ENCODE measurements at regions not wholly inside any gene's neighbourhood (a gene's known extent, or its start where the extent isn't known, plus 50 kb on each side); places are given as distances from the start of the nearest gene placed in this dataset.

DNA sequence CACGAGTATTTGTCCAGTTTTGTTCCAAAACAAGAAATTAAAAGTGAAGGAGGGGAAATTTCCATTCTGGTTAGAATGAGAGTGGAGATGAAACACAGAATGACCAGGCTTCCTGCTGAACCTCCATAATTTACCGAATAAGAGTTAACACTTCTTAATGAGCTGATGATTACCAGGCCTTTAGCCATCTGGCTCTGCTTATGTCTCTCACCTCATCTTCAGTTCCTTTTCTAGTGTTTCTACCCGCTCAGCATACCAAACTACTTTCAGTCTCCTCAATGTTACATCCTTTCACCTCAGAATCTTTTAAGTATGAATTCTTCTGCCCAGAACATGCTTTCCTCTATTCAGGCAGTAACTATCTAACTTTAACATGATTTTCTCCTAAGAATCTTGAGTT lies 209.0 kb upstream of the RSPO3 start:
- Histone ChIP-seq H3K9ac (ENCODE audit: low read length) (no peak overlapping the region), H3K9me3 (ENCODE audit: insufficient read depth, low read length) (no peaks in the 10 kb centered on the region), H3K4me2 (ENCODE audit: low read depth, low read length, poor library complexity, severe bottlenecking) (no peak overlapping the region), H3F3A (ENCODE audit: insufficient read depth) (no peaks in the 10 kb centered on the region), H3K4me3 (ENCODE audit: insufficient read depth, low read length, poor library complexity, severe bottlenecking) (no peak overlapping the region), H2AFZ (ENCODE audit: low read depth, low read length, severe bottlenecking) (no peak overlapping the region), H3K36me3 (ENCODE audit: low read length) (no peaks in the 10 kb centered on the region), H3K9me2 (replicated peaks; ENCODE audit: insufficient read depth, low read length) (no peaks in the 10 kb centered on the region), H3K27me3 (ENCODE audit: low read length) (no peaks in the 10 kb centered on the region), H3K79me2 (ENCODE audit: insufficient read depth, low read length) (no peaks in the 10 kb centered on the region), H3K27ac (ENCODE audit: low read depth, low read length) (no peak overlapping the region), H4K20me1 (ENCODE audit: low read depth, low read length) (no peaks in the 10 kb centered on the region)
- TF ChIP-seq, protein P1, sequence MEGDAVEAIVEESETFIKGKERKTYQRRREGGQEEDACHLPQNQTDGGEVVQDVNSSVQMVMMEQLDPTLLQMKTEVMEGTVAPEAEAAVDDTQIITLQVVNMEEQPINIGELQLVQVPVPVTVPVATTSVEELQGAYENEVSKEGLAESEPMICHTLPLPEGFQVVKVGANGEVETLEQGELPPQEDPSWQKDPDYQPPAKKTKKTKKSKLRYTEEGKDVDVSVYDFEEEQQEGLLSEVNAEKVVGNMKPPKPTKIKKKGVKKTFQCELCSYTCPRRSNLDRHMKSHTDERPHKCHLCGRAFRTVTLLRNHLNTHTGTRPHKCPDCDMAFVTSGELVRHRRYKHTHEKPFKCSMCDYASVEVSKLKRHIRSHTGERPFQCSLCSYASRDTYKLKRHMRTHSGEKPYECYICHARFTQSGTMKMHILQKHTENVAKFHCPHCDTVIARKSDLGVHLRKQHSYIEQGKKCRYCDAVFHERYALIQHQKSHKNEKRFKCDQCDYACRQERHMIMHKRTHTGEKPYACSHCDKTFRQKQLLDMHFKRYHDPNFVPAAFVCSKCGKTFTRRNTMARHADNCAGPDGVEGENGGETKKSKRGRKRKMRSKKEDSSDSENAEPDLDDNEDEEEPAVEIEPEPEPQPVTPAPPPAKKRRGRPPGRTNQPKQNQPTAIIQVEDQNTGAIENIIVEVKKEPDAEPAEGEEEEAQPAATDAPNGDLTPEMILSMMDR (IDR thresholded peaks at IDR 0.05; ENCODE audit: insufficient read depth, low read length, poor library complexity, severe bottlenecking) = no peak
- TF ChIP-seq EZH2phosphoT487 (conservative IDR thresholded peaks at IDR 0.05; ENCODE audit: low read length) = no peak

DNA sequence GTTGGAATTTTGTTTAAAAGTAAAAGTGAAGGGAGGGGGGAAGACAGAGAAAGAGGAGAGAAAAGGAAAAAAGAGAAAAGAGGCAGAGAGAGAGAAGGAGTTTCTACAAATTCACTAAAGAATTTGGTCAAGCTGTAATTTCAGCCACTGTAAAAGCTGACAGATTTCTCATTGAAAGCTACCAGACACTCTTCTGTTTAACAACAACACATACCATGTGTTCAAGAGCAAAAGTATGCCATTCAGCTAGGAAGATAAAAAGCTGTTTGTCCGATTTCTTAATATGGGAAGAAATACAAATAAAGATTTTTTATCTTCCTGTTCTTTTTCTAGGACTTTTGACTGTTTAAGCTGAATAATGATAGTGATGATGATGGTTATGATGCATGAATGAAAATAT lies 204.8 kb upstream of the RSPO3 start:
- Histone ChIP-seq H3K9ac (ENCODE audit: low read length) (no peak overlapping the region), H3F3A (ENCODE audit: insufficient read depth) (no peaks in the 10 kb centered on the region), H4K20me1 (ENCODE audit: low read depth, low read length) (no peaks in the 10 kb centered on the region), H3K79me2 (ENCODE audit: insufficient read depth, low read length) (no peaks in the 10 kb centered on the region), H3K36me3 (ENCODE audit: low read length) (no peaks in the 10 kb centered on the region), H3K27ac (ENCODE audit: low read depth, low read length) (no peak overlapping the region), H3K9me2 (replicated peaks; ENCODE audit: insufficient read depth, low read length) (no peaks in the 10 kb centered on the region), H3K4me3 (ENCODE audit: insufficient read depth, low read length, poor library complexity, severe bottlenecking) (no peak overlapping the region), H3K9me3 (ENCODE audit: insufficient read depth, low read length) (no peaks in the 10 kb centered on the region), H2AFZ (ENCODE audit: low read depth, low read length, severe bottlenecking) (no peak overlapping the region), H3K27me3 (ENCODE audit: low read length) (no peaks in the 10 kb centered on the region), H3K4me2 (ENCODE audit: low read depth, low read length, poor library complexity, severe bottlenecking) (no peak overlapping the region)
- no peak for TF ChIP-seq EZH2phosphoT487 (conservative IDR thresholded peaks at IDR 0.05; ENCODE audit: low read length)
- TF ChIP-seq, protein P1 (IDR thresholded peaks at IDR 0.05; ENCODE audit: insufficient read depth, low read length, poor library complexity, severe bottlenecking) = no peak

DNA sequence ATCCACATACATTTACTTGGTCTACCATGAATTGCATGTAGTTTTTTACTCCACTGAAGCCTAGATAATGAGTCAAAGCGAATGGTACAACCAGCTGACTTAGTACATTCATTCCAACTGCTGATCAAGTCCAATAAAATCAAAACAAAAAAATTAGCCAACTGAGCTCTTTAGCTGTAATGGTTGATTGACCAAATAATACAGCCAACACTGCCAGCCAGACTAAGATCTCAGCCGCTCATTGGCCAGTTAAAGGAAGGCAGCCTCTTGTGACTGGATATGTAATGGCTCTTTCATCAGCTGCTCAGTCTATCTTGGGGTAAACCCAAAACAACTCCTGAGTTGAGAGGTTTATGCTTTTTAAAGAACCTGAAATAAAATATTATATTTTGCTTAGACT lies 204.3 kb upstream of the RSPO3 start:
- no peaks in the 10 kb centered on the region for H3K36me3 ChIP-seq (ENCODE audit: low read length)
- H2AFZ ChIP-seq (ENCODE audit: low read depth, low read length, severe bottlenecking) = no peak overlapping the region
- no peaks in the 10 kb centered on the region for H4K20me1 ChIP-seq (ENCODE audit: low read depth, low read length)
- H3K27ac ChIP-seq (ENCODE audit: low read depth, low read length) = no peak overlapping the region
- no peaks in the 10 kb centered on the region for H3F3A ChIP-seq (ENCODE audit: insufficient read depth)
- no peak for TF ChIP-seq EZH2phosphoT487 (conservative IDR thresholded peaks at IDR 0.05; ENCODE audit: low read length)
- TF ChIP-seq, protein P1 (IDR thresholded peaks at IDR 0.05; ENCODE audit: insufficient read depth, low read length, poor library complexity, severe bottlenecking) = no peak
- no peaks in the 10 kb centered on the region for H3K79me2 ChIP-seq (ENCODE audit: insufficient read depth, low read length)
- no peak overlapping the region for H3K9ac ChIP-seq (ENCODE audit: low read length)
- no peaks in the 10 kb centered on the region for H3K9me2 ChIP-seq (replicated peaks; ENCODE audit: insufficient read depth, low read length)
- H3K27me3 ChIP-seq (ENCODE audit: low read length) = no peaks in the 10 kb centered on the region
- H3K4me3 ChIP-seq (ENCODE audit: insufficient read depth, low read length, poor library complexity, severe bottlenecking) = no peak overlapping the region
- H3K4me2 ChIP-seq (ENCODE audit: low read depth, low read length, poor library complexity, severe bottlenecking) = no peak overlapping the region
- H3K9me3 ChIP-seq (ENCODE audit: insufficient read depth, low read length) = no peaks in the 10 kb centered on the region

DNA sequence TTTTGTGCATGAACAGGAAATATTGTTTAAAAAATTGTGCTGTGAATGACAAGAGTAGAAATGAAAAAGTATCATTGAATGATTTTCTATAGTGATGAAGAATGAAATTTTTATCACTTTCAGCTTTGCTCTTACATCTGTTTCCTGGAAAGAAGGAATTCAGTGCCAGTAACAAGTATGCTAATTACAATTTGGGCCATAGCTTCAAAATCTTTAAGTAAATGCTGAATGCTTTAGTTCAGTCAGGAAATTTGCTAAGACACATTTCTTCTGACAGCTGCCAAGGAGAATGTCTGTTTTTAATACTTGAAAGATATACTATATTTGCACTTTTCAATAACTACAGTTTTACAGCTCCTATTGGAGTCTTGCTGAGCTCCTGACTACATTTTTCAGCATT lies 203.7 kb upstream of the RSPO3 start:
- TF ChIP-seq, protein P1 (IDR thresholded peaks at IDR 0.05; ENCODE audit: insufficient read depth, low read length, poor library complexity, severe bottlenecking) = no peak
- TF ChIP-seq EZH2phosphoT487 (conservative IDR thresholded peaks at IDR 0.05; ENCODE audit: low read length) = no peak
- Histone ChIP-seq H4K20me1 (ENCODE audit: low read depth, low read length) (no peaks in the 10 kb centered on the region), H3F3A (ENCODE audit: insufficient read depth) (no peaks in the 10 kb centered on the region), H3K4me3 (ENCODE audit: insufficient read depth, low read length, poor library complexity, severe bottlenecking) (no peak overlapping the region), H3K36me3 (ENCODE audit: low read length) (no peaks in the 10 kb centered on the region), H3K9me3 (ENCODE audit: insufficient read depth, low read length) (no peaks in the 10 kb centered on the region), H3K9ac (ENCODE audit: low read length) (no peak overlapping the region), H3K27ac (ENCODE audit: low read depth, low read length) (no peak overlapping the region), H3K9me2 (replicated peaks; ENCODE audit: insufficient read depth, low read length) (no peaks in the 10 kb centered on the region), H3K79me2 (ENCODE audit: insufficient read depth, low read length) (no peaks in the 10 kb centered on the region), H3K27me3 (ENCODE audit: low read length) (no peaks in the 10 kb centered on the region), H2AFZ (ENCODE audit: low read depth, low read length, severe bottlenecking) (no peak overlapping the region), H3K4me2 (ENCODE audit: low read depth, low read length, poor library complexity, severe bottlenecking) (no peak overlapping the region)
